DMS79 (cell line): ENCODE measurements at regions not wholly inside any gene's neighbourhood (a gene's known extent, or its start where the extent isn't known, plus 50 kb on each side); places are given as distances from the start of the nearest gene placed in this dataset.
"Not testable (repeated sequence)": the region's sequence is repeated elsewhere in the genome, so short reads cannot be mapped to it uniquely, and the experiment has no call there.

ENCODE experiments used
- DNase-seq: peaks from one replicate; lab custom pipeline; 2025; lab: John Stamatoyannopoulos, UW

DNA sequence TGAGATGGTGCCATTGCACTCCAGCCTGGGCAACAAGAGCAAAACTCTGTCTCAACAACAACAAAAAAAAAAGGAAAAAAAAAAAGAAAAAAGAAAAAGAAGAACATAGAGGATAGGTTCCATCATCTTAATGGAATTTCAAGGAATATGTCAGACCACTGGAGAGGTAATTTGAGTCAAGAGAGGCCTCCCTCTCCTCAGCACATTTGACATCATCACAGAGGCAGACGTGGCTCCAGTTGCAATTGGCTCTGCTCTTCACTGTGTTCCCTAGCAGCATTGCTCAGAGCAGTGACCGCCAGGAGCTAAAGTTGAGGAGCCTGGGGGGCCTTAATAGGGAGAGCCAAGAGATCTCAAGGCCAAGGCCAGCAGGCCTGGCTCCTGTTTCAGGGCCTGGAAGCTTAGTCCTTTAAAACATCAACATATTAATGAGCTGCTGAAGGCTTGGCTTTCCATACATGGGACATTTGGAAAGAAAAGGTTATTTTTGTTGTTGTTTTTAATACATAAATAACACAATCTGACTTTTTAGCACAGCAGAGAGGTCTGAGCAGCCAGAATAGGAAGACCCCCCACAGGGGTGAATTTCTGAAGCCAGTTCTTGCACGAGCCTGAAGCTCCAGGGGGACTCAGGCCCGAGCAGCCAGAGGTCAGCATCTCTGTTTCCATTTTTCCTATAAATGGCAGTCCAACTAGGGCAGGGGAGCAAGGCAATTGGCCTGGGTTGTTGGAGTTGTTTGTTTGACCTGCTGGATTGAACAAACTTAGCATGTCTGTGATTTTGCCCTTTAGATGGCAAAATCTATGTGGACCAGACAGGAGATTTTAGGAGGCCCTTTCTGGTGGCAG, 118.3 kb upstream of the FGGY start:
- no peak for DNase-seq

DNA sequence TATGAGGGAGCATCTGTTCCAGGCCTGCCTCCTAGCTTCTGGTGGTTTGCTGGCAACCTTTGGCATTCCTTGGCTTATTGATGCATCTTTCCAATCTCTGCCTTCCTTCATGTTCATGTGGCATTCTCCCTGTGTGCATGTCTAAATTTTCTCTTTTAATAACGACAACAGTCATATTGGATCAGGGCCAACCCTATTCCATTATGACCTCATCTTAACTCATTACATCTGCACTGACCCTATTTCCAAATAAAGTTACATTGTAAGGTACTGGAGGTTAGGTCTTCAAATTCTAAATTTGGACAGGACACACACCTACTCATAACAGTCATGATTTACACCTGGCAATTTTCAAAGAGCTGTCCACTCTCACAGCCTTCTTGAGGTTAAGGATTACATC, 117.2 kb upstream of the FGGY start:
- DNase-seq: no peak

DNA sequence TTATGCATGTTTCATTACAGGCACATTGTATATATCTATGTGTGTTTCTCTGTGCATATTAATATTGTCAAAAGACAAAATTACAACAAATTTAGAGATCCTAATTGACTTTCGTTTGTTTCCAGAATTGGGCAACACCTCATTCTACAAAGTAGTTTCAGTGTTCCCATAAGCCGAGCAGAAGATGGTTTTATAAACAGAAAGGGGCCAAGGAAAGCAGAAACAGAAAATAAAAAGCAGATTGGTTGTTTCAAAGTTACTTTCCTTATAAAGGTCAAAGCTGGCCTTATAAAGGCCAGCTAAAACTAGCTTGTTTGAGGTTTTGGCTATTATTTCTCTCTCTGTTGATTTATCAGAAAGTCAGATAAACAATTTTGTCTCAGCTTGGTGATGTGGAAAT, 116.2 kb upstream of the FGGY start:
- no peak for DNase-seq

DNA sequence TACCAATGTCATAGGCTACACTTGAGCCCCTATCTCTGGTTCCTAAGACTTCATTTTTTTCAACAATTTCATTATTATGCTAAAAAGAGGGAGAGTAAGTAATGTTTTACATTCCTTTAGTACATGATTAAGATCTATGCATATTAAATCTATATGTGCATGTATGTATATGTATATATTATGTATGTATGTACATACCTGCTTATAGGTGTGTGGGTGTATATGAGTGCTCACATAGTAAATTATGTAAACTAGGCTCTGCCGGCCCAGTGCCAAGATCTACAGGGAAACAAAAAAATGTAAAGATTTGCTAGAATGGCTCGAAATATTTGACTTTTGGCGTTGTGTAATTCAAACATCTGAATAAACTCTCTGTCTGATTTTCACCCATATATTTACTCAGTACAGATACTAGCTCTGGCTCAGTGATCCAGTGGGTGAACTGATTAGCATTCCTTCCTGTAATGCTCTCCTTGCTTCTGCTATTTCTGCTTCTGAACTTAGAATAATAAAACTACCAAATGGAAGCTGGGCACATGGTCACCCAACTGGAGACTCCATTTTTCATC, 113.1 kb upstream of the FGGY start:
- no peak for DNase-seq

DNA sequence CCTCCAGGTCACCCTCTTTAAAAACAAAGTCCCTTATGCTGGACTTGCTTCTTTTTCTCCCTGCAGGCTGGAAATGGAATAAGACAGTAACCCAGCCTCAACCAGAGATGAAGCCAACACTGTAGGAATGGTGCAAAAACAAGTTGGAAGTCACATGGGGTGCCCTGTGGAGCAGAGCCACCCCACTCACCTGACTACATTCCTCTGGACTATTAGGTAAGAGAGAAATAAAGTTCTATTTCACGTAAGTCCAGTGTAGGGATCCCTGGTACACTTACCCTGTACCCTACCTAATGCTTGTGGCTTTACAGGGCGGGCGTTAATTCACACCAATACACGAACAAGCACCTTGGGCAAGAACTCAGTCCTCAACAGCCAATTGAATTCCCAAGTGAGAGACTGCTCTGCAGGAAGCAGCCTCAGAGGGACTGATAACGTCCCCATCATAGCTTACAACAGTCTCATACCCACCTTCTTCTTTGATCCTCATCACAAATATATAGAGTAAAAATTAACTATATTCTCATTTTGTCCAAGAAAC, 112.5 kb upstream of the FGGY start:
- DNase-seq: no peak

DNA sequence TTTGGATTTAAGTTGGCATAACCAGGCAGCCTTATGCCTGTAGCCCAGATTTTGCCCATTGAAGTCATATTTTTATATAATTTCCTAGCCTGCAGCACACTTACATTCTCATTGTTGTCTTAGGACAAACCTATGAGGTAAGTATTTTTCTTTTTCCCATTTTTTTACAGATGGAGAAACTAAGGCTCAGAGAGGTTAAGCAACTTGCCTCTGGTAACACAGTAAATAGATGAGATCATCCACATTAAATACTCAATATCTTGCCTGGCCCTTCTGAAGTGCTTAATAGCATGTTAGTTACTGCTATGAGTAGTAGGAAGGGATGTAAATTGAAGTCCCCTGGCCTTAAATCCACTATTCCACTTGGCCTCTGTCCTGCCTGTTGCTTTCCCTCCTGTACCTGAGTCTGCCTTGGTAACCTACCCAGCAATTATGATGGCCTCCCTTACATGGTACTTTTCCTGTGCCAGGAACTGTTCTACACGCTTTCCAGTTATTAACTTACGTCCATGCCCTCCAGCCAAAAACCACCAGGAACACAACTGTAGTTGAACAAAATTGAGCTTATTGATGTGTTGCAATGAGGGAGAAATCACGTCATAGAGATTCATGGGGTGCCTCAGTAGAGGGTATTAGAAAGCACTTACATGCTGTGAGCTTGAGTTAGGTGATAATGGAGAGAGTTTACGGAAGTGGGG, 111.6 kb upstream of the FGGY start:
- no peak for DNase-seq

DNA sequence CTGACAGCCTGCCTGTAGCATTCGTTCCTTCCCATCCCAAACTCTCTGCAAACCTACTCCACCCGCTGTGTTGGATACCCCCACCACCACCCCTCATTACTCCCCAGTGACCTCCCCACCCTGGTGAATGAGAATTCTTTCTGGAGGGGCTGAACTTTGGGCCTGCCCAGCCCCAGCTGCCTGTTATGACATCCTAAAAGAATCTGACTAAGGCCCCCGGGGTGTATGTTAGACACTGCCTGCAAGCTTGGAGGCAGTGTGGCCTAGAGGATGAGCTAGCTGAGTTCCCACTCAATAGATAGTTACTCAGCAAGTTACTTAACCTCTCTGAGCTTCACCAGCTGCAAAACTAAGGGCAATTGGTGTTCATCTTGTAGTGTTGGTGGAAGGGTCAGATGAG, 110.2 kb upstream of the FGGY start:
- DNase-seq: no peak

DNA sequence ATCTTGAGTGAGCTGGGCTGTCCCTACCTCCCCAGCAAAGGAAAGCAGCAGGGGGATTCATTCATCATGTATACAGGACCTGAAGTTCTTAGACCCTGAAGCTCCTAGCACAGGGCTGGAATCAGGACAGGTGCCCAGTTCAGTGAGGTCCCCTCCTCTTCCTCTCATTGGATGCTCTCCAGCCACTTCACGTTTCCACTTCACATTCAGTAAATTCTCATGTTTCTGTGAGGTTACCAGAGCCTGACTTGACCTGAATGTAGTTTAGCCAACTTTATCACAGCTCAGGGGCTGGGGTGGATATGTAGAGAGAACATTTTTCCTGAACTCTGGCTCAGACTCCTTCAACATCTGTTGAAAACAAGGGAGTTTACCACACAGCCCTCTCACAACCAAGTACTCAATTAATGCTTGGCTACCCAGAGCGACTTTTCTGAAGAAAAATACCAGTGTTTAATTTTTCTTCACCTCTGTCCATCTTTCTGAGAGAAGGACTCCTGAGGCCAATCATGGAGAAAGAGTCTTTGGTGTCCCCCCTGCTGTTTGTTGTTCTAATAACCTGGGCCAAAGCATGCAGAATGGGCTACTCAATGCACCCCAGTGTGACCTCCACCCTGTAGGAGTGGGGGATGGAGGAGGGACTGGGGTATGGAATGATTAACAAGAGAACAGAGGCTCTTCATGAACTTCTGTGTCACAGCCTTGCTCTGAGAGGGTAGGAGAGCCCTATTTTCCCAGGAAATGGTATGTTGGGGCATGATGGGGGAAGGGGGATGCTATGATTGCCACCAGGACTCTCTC, 108.3 kb upstream of the FGGY start:
- no peak for DNase-seq

DNA sequence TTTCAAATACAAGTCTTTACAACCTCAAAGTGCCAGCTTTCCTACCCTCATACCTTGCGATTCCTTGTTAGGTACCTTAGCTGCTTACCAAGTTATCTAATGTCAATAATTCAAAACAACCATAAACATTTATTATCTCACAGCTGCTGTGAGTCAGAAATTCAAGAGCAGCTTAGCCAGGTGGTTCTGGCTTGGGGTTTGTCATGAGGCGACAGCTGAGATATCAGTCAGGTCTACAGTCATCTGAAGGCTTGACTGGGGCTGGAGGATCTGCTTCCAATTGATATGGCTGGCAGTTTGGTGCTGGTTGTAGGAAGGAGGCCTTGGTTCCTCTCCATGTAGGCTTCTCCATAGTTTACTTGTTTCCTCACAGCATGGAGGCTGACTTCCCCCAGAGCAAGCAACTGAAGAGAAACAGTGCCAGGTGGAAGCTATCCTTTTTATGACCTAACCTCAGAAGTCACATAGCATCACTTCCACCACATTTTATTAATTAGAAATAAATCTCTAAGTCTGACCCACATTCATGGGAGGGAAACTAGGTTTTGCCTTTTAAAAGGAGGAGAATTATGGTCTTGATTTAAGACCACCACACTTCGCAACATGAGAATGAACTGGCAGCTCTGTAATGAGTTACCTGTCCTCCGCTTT, 103.3 kb upstream of the FGGY start:
- no peak for DNase-seq

DNA sequence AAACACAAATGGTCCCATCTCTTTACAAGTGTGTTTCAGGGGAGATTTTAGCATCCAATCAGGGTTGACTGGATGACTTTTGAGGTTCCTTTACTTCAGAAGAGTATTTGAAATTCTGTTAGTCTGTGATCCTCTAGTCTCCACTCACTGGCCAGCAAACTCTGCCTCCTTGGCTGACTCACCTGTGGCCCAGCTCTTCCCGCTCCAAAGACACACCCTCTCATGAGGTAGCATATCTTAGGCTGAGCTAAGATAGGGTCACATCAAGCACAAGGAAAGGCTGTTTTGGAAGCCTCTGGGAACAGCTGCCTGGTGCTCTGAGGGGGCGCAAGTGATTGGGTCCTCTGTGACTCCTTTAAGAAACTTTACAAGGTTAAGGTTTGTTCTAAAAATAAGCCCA, 102.3 kb upstream of the FGGY start:
- no peak for DNase-seq

DNA sequence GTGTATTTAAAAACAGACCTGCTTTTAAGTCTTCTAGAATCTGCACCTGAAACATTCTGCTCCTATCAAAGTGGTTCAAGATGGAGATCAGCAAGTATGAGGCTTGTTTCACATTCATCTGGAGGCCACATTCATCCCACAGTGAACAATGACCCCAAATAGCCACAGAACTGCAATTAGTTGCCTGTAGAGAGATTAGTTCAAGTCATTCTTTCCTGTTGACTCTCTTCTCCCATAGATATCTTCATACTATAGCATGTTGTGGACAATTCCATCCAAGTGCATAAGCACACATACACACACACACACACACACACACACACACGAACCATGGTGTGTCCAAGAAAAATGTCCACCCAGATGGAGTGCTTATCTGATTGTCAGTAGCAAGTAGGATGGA, 101.7 kb upstream of the FGGY start:
- DNase-seq: no peak

DNA sequence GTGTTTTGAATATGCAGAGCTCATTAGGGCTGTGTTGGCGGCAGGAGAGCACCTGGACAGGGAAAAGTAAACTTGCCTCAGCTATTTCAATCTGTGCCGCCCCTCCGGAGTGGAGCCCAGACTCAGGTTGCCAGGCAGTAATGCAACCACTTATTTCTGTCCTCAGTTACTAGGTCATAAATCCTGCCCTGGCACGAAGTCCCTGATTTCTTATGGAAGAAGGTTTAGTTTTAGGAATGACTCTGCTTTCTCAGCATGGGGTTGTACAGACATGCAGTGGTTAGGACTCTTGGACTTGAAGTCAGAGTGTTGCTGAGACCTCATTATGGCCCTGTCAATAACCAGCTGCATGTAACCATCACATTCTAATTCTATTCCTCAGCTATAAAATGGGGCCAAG, 98.3 kb upstream of the FGGY start:
- DNase-seq: no peak

DNA sequence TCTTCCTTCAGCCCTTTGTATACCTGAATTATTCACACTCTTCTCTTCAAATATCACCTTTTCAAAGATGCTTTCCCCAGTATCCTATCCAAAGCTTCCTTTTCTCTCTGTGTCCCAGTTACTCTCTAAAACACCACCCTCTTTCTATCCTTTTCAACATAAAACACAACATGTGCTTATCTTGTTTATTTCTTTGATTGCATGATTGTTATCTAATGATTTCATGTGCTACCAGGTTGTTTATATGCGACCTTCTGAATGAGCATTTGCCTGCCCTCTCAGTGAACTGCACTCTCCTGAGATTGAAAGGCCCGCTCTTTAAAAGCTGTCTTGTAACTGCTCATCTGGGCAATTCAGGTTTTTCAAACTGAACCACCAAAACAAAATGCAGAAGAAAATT, 97.7 kb upstream of the FGGY start:
- no peak for DNase-seq

DNA sequence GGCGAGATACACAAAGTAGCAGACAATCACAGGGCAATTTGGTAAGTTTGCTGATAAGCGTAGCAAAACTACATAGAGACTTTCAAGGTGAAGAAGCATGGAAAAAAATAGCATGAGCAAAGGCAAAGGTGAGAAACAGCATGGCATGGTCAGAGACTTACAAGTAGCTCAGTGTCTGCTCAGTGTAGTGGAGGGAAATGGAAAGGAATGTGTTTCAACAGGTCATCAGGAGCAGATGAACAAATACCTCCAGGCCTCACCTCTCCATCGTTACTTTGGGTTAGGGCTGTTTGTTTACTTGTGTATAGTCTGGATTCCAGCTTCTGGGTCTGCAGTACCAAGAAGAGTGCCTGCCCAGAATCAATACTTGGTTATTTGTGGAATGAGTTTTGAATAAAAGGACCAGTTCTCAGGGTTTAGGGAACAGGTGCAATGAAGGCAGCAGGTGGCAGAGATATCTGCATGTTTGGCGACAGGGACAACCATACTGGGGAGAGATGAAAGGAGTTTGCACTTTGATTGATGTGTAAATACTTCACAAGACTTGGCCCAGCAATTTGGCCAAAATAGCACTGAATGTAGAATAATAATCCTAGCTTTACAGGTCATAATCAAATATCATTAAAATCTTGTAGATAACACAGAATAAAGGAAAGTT, 97.0 kb upstream of the FGGY start:
- DNase-seq: no peak

DNA sequence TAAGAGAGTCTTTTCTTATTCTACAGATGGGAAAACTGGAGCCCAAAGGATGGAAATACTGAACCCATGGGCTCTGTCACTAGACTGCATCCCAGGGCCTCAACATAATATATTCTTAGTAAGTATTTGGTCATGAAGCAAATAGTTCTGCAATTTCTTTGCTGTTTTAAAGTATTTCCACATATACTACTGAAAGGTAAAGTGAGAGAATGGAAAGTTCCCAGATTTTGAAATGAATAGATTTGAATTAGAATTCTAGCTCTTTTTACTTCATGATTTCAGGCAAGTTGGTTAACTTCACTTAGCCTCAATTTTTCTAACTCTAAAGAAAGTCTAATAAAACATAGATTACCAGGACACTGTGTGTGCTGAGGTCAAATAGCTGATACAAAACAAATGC, 95.6 kb upstream of the FGGY start:
- DNase-seq: no peak

DNA sequence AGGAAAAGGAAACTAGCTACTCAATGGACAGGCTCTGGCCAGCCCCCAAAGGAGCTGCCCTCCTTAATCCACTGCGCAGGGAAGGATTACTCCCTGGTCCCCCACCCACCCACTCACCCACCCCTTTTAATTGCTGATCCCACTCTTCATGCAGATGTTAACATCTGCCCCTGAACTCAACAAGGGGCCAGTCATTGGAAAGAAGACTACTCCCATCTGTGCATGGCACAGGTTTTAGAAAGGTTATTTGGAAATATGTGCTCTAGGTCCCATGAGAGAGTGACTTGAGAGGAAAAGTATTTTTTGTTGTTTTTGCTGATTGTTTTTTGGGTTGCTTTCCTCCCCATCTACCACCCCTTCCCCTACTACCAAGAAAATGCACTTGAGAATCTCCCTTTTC, 94.4 kb upstream of the FGGY start:
- no peak for DNase-seq

DNA sequence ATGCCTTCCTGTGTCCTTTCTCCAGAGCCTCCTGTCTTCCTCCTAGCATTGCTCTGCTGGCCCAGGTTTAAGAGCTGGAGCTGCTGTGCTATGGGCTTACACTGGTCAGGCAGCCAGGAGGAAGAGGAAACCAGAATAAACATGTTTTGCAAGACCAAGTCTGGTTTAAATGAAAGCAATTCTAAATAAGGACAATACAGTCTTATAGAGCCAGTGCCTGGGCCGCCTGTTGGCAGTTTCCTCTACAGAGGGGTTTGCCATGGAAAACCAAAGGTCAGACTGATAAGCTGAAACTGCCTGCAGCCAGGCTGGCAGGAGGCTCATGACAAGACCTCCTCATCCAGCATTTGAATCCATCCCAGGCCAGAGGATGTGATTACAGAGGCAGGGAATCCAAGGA, 92.9 kb upstream of the FGGY start:
- no peak for DNase-seq

DNA sequence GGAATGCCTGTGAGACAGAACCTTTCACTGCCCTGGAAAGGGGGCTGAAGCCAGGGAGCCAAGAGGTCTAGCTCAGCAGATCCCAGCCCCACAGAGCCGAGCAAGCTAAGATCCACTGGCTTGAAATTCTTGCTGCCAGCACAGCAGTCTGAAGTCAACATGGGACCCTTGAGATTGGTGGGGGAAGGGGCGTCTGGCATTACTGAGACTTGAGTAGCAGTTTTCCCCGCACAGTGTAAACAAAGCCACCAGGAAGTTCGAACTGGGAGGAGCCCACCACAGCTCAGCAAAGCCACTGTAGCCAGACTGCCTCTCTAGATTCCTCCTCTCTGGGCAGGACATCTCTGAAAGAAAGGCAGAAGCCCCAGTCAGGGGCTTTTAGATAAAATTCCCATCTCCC, 90.3 kb upstream of the FGGY start:
- DNase-seq: not testable (repeated sequence)

DNA sequence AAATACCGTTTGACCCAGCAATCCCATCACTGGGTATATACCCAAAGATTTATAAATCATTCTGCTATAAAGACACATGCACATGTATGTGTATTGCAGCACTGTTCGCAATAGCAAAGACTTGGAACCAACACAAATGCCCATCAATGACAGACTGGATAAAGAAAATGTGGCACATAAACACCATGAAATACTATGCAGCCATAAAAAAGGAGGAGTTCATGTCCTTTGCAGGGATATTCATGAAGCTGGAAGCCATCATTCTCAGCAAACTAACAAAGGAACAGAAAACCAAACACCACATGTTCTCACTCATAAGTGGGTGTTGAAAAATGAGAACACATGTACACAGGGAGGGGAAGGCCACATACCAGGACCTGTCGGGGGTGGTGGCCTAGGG, 86.5 kb upstream of the FGGY start:
- not testable (repeated sequence) for DNase-seq

DNA sequence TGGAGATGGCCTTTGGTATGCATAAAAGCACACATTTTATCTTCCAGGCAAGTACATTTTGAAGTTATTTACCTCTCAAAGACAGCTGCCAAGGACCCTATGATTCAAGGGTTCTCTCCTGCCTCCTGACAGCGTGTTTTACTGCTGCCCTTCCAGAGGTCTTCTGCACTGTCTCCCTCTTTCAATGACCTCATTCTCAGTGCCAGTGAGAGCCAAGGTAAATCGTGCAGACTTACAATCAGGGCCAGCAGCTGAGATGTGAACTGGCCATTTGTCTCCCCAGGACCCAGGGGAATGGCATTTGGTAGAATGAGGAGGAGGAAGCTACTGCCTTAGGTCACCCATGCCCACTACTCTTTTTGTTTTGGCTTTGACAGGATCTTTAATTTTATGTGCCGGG, 84.2 kb upstream of the FGGY start:
- no peak for DNase-seq
